ENCODE measurements at regions not wholly inside any gene's neighbourhood (a gene's known extent, or its start where the extent isn't known, plus 50 kb on each side); places are given as distances from the start of the nearest gene placed in this dataset.
"Not testable (repeated sequence)": the region's sequence is repeated elsewhere in the genome, so short reads cannot be mapped to it uniquely, and the experiment has no call there.

DNA sequence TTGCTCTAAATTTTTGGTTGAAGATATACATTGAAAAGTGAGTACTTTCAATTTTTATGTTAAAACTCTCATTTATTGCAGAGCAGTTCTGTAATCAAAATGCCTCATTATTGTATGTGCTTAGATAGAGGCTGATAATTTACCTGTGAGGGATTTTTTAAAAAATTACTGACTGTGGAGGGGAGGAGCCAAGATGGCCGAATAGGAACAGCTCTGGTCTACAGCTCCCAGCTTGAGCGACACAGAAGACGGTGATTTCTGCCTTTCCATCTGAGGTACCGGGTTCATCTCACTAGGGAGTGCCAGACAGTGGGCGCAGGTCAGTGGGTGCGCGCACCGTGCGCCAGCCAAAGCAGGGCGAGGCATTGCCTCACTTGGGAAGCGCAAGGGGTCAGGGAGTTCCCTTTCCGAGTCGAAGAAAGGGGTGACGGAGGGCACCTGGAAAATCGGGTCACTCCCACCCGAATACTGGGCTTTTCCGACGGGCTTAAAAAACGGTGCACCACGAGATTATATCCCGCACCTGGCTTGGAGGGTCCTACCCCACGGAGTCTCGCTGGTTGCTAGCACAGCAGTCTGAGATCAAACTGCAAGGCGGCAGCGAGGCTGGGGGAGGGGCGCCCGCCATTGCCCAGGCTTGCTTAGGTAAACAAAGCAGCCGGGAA lies 89.4 kb downstream of the DDX11 start:
- DNase-seq (ENCODE audit: low spot score): not testable (repeated sequence)

- DNase-seq (ENCODE audit: low spot score): not testable (repeated sequence)
Observed at GRCh38 chr12:31174293-31174692, 100.6 kb downstream of the DDX11 start.

GRCh38 chr12:31177514-31177913 lies 103.9 kb downstream of the DDX11 start:
- not testable (repeated sequence) for DNase-seq (ENCODE audit: low spot score)

GRCh38 chr12:31178875-31179274 lies 105.2 kb downstream of the DDX11 start:
- not testable (repeated sequence) for DNase-seq (ENCODE audit: low spot score)

DNA sequence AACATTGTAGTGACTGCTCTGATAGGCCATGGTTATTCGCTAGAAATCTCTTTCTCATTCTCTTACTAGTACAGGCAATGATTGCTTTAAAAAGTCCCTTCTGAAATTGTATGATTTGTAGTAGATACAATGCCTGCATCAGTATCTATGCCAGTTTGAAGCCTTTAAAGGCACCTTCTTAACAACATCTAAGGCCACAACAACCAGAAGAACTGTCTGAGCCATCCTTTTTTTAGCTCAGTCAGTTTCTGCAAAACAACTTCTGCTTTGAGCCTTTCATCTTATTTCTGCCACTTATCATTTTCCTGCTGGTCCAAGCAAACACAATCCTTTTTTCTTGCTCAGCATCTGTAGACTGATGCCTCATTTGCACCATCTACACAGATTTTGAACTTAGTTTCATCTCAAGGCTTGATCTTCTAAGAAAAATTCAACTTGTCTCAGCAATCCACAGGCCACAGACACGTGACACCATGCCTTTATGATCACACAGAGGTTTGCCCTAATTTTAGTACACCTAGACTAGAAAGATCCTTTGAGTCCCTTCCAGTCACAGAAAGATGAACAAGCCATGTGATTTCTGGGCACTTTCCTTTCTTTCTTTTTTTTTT lies 106.1 kb downstream of the DDX11 start:
- not testable (repeated sequence) for DNase-seq (ENCODE audit: low spot score)

DNA sequence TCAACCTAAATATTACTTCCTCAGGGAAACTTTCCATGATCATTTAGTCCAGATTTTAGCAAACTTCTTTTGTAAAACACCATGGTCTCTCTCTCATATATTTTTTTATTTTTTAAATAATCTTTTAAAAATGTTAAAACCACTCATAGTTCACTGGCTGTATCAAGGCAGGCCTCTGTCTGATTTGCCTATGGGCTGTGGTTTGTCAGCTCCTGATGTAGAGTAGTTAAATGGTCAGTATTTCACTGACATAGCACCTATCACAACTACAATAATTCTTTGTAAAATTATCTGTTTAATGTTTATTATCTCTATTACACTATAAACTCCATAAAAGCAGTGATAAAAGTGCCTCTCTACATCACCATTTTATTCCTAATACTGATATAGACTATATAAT lies 108.9 kb downstream of the DDX11 start:
- not testable (repeated sequence) for DNase-seq (ENCODE audit: low spot score)

GRCh38 chr12:31183107-31183506 lies 109.4 kb downstream of the DDX11 start:
- not testable (repeated sequence) for DNase-seq (ENCODE audit: low spot score)

GRCh38 chr12:31183899-31184298 lies 110.2 kb downstream of the DDX11 start:
- not testable (repeated sequence) for DNase-seq (ENCODE audit: low spot score)

DNA sequence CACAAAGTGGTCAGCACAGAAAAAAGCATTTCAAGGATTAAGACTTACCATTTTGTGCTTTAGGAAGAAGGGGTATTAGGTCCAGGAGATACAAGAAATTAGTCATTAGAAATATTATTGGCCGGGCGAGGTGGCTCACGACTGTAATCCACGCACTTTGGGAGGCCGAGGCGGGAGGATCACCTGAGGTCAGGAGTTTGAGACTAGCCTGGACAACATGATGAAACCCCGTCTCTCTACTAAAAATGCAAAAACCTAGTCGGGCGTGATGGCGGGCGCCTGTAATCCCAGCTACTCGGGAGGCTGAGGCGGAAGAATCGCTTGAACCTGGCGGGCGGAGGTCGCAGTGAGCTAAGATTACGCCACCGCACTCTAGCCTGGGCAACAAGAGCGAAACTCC lies 111.0 kb downstream of the DDX11 start:
- not testable (repeated sequence) for DNase-seq (ENCODE audit: low spot score)

DNA sequence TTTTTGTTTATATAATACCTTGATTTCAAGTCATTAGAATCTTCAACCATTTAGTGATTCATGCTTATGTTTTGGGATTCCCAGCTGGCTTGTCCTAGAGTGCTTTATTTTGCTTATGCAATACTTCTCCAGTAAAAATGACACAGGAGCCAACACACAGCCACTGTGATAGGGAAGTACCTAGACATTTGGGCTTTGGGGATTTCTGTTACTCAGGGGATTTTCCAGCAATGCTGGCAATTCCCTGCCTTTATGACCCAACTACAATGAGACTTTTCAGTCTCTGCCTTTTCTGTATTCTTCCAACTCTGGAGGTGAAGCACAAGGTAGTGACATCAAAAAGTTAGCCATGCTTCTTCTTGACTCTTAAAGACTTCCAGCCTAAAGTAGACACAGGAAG lies 119.0 kb downstream of the DDX11 start:
- not testable (repeated sequence) for DNase-seq (ENCODE audit: low spot score)

DNA sequence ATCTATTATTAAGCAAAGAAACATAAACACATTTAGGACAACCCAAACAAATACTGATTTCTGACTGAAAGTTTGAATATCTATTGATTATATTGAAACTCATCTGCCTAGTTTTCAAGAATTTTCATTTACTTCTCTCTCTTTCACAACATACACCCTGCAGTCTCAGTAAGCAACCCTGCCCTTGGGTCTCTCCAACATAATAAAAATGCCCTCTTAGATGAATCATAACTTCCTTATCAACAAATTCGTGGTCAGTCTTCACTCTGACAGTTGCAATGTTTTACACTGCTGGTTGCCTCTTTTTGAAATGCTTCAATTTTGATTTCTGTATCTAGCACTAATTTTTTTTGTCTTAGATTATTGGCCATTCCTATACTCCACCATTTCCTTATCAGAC lies 122.0 kb downstream of the DDX11 start:
- not testable (repeated sequence) for DNase-seq (ENCODE audit: low spot score)

GRCh38 chr12:31199476-31199875 lies 125.8 kb downstream of the DDX11 start:
- DNase-seq (ENCODE audit: low spot score): not testable (repeated sequence)

GRCh38 chr12:31201382-31201781 lies 124.6 kb downstream of the SINHCAF start:
- no peak for DNase-seq (ENCODE audit: low spot score)

DNA sequence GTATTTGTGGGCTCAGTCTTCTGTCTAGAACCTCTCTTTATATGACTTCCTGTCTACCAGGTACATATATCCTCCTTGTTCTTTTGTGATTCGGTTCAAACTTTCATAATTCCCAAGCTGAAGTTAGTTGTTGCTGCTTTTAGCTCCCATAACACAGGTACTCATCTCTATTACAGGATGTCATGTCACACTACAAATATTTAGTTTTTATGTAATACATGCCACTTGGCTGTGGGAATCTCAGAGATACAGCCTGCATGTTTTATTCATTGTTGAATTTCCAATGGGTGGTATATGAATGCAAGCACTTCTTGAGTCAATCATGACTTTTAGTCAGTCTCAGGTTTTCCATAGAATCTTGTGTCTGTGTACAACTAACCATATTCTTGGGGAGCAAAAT lies 122.7 kb downstream of the SINHCAF start:
- DNase-seq (ENCODE audit: low spot score): no peak

DNA sequence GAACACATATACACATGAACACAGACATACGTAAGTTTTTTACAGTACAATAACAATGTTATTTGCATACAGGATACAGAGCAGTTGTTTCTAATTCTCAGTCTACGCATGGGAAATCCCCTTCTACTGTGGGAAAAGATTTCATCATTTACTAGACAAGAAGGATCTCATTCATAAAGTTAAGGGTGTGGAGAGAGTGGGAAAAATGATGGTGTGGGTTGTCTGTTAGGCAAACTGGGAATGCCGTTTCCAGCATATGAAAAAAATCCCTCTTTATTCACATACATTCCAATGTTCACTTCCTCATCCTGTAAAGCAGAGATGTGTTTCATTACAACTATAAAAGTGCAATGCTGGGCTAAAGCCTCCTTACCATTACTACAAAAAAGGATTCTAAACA lies 120.9 kb downstream of the SINHCAF start:
- peak; percentile 34 for DNase-seq (ENCODE audit: low spot score)

- no peak for DNase-seq (ENCODE audit: low spot score)
Observed at GRCh38 chr12:31206038-31206670, 119.8 kb downstream of the SINHCAF start.

GRCh38 chr12:31207799-31208465 lies 118.0 kb downstream of the SINHCAF start:
- no peak for DNase-seq (ENCODE audit: low spot score)

- DNase-seq (ENCODE audit: low spot score): no peak
Observed at GRCh38 chr12:31210104-31210503, 115.8 kb downstream of the SINHCAF start.

DNA sequence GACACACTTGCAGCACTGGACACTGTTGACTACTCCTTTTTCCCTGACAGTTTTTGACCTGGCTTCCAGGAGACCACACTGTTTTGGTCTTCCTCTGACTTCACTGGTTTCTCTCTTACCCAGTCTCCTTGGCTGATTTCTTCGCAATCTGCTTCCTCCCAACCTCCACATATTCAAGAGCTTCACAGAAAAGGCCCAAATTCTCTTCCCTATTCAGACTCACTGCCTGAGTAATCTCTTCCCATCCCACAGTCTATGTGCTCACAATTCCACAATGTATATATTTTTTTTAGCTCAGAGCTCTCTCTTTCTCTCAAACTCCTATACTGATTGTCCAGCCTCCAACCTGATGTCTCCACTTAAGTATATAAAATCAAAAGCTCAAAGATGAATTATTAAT lies 115.4 kb downstream of the SINHCAF start:
- DNase-seq (ENCODE audit: low spot score): no peak

DNA sequence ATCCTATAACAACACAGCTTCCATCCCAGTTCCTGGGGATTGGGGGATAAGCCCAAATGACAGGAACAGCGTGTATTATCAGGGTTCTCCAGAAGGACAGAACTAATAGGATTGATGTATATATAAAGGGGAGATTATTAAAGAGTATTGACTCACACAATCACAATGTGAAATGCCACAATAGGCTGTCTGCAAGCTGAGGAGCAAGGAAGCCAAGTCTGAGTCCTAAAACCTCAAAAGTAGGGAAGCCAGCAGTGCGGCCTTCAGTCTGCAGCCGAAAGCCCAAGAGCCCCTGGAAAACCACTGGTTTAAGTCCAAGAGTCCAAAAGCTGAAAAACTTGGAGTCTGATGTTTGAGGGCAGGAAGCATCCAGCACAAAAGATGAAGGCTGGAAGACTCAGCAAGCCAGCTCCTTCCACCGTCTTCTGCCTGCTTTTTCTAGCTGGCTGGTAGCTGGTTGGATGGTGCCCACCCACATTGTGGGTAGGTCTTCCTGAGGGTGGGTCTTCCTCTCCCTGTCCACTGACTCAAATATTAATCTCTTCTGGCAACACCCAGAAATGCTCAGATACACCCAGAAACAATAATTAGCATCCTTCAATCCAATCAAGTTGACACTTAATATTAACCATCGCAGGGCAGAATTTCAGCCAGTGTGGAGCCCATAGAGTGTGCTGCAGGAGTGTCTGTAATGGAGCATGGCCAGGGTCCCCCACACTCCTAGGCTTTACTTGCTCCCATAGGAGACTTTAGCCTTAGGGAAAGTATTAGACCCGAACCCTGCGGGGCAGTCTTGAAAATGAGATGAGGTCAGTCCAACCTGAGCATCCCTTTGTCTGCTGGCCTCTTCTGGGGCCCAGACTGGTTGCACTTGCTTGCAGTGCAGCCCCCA lies 111.1 kb downstream of the SINHCAF start:
- DNase-seq (ENCODE audit: low spot score): no peak

GRCh38 chr12:31215518-31216232 lies 110.3 kb downstream of the SINHCAF start:
- no peak for DNase-seq (ENCODE audit: low spot score)

Measured in A172 (cell line).